ENCODE measurements at regions not wholly inside any gene's neighbourhood (a gene's known extent, or its start where the extent isn't known, plus 50 kb on each side); places are given as distances from the start of the nearest gene placed in this dataset.

- H3K4me2 ChIP-seq, result no peak overlapping the region
- H2AFZ ChIP-seq, result no peak overlapping the region
- no peak overlapping the region for H3K4me3 ChIP-seq
- H3K9me3 ChIP-seq (ENCODE audit: low read depth), result no peaks in the 10 kb centered on the region
- no peaks in the 10 kb centered on the region for H4K20me1 ChIP-seq (ENCODE audit: insufficient read depth, poor library complexity, severe bottlenecking)
- 74% methylated on average over 1 of the region's 1 CpG for WGBS (ENCODE audit: low lambda C conversion rate, missing lambda C conversion rate)
- no peak overlapping the region for H3K27ac ChIP-seq
- H3K36me3 ChIP-seq (replicated peaks; ENCODE audit: insufficient read depth, low read depth), result no peaks in the 10 kb centered on the region
- peaks cover 23% of the 10 kb centered on the region for H3K4me1 ChIP-seq (ENCODE audit: insufficient read depth)
- no peaks in the 10 kb centered on the region for H3K27me3 ChIP-seq
- no peaks in the 10 kb centered on the region for H3K9me2 ChIP-seq (replicated peaks; ENCODE audit: insufficient read depth)
- DNase-seq (ENCODE audit: low spot score), result no peak
- no peak for TF ChIP-seq EZH2phosphoT487 (IDR thresholded peaks at IDR 0.05; ENCODE audit: low read depth, severe bottlenecking, unreplicated experiment)
- TF ChIP-seq CTCF (IDR thresholded peaks at IDR 0.05; ENCODE audit: poor library complexity), result no peak
- no peak for TF ChIP-seq EZH2 (IDR thresholded peaks at IDR 0.05; ENCODE audit: borderline replicate concordance)
- H3K79me2 ChIP-seq, result no peaks in the 10 kb centered on the region
These were observed 344.7 kb downstream of the KLF5 start for GRCh38 chr13:73403355-73404120.

GRCh38 chr13:73401769-73402168 is 343.0 kb downstream of the KLF5 start:
- Histone ChIP-seq H3K27me3 (no peaks in the 10 kb centered on the region), H2AFZ (no peak overlapping the region), H3K4me2 (no peak overlapping the region), H3K27ac (peak overlapping the region; percentile 85), H3K4me3 (no peak overlapping the region), H4K20me1 (ENCODE audit: insufficient read depth, poor library complexity, severe bottlenecking) (no peaks in the 10 kb centered on the region), H3K9me2 (replicated peaks; ENCODE audit: insufficient read depth) (no peaks in the 10 kb centered on the region), H3K36me3 (replicated peaks; ENCODE audit: insufficient read depth, low read depth) (no peaks in the 10 kb centered on the region), H3K79me2 (no peaks in the 10 kb centered on the region), H3K4me1 (ENCODE audit: insufficient read depth) (peaks cover 40% of the 10 kb centered on the region), H3K9me3 (ENCODE audit: low read depth) (no peaks in the 10 kb centered on the region)
- DNase-seq (ENCODE audit: low spot score), result no peak
- 54% methylated on average over 2 of the region's 2 CpGs for WGBS (ENCODE audit: low lambda C conversion rate, missing lambda C conversion rate)
- TF ChIP-seq EZH2phosphoT487 (IDR thresholded peaks at IDR 0.05; ENCODE audit: low read depth, severe bottlenecking, unreplicated experiment), result no peak
- TF ChIP-seq CTCF (IDR thresholded peaks at IDR 0.05; ENCODE audit: poor library complexity), result peak; percentile 9

DNA sequence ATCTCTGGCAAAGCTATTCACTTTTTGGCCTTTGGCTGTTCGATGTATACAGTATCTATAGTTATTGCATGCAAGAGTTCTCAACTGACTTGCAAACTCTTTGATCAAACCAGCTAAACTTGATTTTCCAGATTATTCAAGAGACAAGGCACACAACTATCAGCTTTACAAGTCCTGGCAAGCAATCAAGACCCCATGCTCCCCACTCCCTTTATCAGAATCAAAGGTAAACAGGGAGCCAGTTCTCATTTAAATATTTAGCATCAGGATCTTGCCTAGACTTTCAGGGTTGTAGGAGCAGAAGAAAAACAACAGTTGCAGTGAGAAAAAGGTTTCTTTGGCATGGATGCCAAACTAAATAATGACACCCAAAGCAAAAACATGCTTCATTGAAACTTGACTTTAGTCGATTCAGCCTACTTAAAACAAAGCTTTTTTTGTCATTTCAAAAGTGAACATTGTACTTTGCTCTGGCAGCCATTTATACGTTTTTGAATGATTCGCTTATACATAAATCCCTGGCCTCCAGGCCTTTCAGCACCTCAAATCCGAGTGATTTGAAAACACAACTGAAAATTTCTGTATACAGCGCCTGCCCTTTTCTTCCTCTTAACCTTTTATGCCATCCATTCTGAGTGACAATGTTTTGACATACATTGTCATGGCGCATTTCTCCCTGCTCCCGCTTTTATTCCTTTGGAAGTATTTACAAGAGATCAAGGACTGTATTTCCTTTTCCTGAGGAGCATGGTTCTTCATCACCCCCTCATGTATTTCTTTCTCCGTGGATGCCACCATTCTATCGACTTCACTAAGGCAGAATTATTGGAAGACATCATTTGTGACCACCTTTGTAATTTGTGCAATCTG is 340.8 kb downstream of the KLF5 start:
- no peaks in the 10 kb centered on the region for H3K79me2 ChIP-seq
- peaks cover 43% of the 10 kb centered on the region for H3K4me1 ChIP-seq (ENCODE audit: insufficient read depth)
- H3K9me3 ChIP-seq (ENCODE audit: low read depth), result no peaks in the 10 kb centered on the region
- H3K4me3 ChIP-seq, result no peak overlapping the region
- no peaks in the 10 kb centered on the region for H3K36me3 ChIP-seq (replicated peaks; ENCODE audit: insufficient read depth, low read depth)
- H2AFZ ChIP-seq, result no peak overlapping the region
- DNase-seq (ENCODE audit: low spot score), result peak; percentile 24
- H3K4me2 ChIP-seq, result peak overlapping the region; percentile 12
- H4K20me1 ChIP-seq (ENCODE audit: insufficient read depth, poor library complexity, severe bottlenecking), result no peaks in the 10 kb centered on the region
- no peaks in the 10 kb centered on the region for H3K27me3 ChIP-seq
- no peaks in the 10 kb centered on the region for H3K9me2 ChIP-seq (replicated peaks; ENCODE audit: insufficient read depth)
- H3K27ac ChIP-seq, result peak overlapping the region; percentile 85
- TF ChIP-seq EZH2phosphoT487 (IDR thresholded peaks at IDR 0.05; ENCODE audit: low read depth, severe bottlenecking, unreplicated experiment) (no peak), EZH2 (IDR thresholded peaks at IDR 0.05; ENCODE audit: borderline replicate concordance) (no peak), CTCF (IDR thresholded peaks at IDR 0.05; ENCODE audit: poor library complexity) (no peak)
- 68% methylated on average over 10 of the region's 10 CpGs for WGBS (ENCODE audit: low lambda C conversion rate, missing lambda C conversion rate)

All from hepatocyte (in vitro differentiated cells).